HEK293T (cell line): ENCODE measurements at regions not wholly inside any gene's neighbourhood (a gene's known extent, or its start where the extent isn't known, plus 50 kb on each side); places are given as distances from the start of the nearest gene placed in this dataset.

Experiments
- ELF4 ChIP-seq: fragments of 450-650 bp; IDR thresholded peaks from 2 replicates; pipeline ENCODE4 v1.6.1; 2017; ENCODE audit warnings: antibody characterized with exemption
- SP1 ChIP-seq: fragments of 450-650 bp; IDR thresholded peaks from 2 replicates; pipeline ENCODE4 v1.6.1; 2017

DNA sequence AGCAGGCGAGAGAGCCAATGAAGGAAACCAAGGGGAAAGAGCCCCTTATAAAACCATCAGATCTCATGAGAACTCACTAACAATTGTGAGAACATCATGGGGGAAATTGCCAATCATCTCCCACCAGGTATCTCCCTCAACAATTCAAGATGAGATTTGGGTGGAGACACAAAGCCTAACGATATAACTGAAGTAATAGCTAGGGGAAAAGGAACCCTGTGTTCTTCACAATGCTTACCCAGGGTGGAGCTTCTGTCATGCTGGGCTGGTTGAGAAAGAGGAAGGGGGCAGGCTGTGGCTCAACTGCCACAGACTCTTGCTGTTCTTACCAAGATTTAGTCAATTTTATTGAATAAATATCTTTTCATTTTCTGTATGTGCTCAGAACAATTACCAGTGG, 392.1 kb upstream of the HS6ST1 start:
- TF ChIP-seq ELF4 (no peak), SP1 (no peak)
